HG02943 (cell line): ENCODE measurements at regions not wholly inside any gene's neighbourhood (a gene's known extent, or its start where the extent isn't known, plus 50 kb on each side); places are given as distances from the start of the nearest gene placed in this dataset.

ENCODE experiments used
- ATAC-seq: cut with Tn5 transposase; IDR thresholded peaks from one replicate; pipeline ENCODE4 v1.9.1; 2021; ENCODE audit warnings: mild to moderate bottlenecking, low read depth, moderate library complexity; ENCODE audit not compliant: unreplicated experiment

GRCh38 chr12:41983394-41983793 is 161.3 kb downstream of the GXYLT1 start:
- no peak for ATAC-seq

- ATAC-seq = no peak
Observed at GRCh38 chr12:41981758-41982157, 162.9 kb downstream of the GXYLT1 start.

- no peak for ATAC-seq
Observed at GRCh38 chr12:41981013-41981412, 163.7 kb downstream of the GXYLT1 start.

- no peak for ATAC-seq
Observed at GRCh38 chr12:41980390-41980789, 164.3 kb downstream of the GXYLT1 start.

- ATAC-seq = no peak
Observed at GRCh38 chr12:41979574-41979973, 165.1 kb downstream of the GXYLT1 start.

GRCh38 chr12:41972598-41972997 is 172.1 kb downstream of the GXYLT1 start:
- no peak for ATAC-seq

GRCh38 chr12:41972196-41972595 is 172.5 kb downstream of the GXYLT1 start:
- ATAC-seq = no peak

GRCh38 chr12:41970744-41971143 is 173.9 kb downstream of the GXYLT1 start:
- no peak for ATAC-seq

GRCh38 chr12:41968599-41968998 is 176.1 kb downstream of the GXYLT1 start:
- ATAC-seq = no peak

- no peak for ATAC-seq
Observed at GRCh38 chr12:41967668-41968500, 176.8 kb downstream of the GXYLT1 start.

GRCh38 chr12:41966916-41967315 is 177.8 kb downstream of the GXYLT1 start:
- ATAC-seq = no peak

- ATAC-seq = no peak
Observed at GRCh38 chr12:41966001-41966400, 178.7 kb downstream of the GXYLT1 start.

GRCh38 chr12:41963398-41963797 is 181.3 kb downstream of the GXYLT1 start:
- no peak for ATAC-seq

GRCh38 chr12:41962171-41962572 is 182.5 kb downstream of the GXYLT1 start:
- no peak for ATAC-seq

- ATAC-seq = no peak
Observed at GRCh38 chr12:41959271-41959670, 185.4 kb downstream of the GXYLT1 start.

- no peak for ATAC-seq
Observed at GRCh38 chr12:41956353-41956752, 188.3 kb downstream of the GXYLT1 start.

GRCh38 chr12:41950455-41950854 is 194.2 kb downstream of the GXYLT1 start:
- peak; percentile 80 for ATAC-seq

- ATAC-seq = no peak
Observed at GRCh38 chr12:41946106-41946505, 198.6 kb downstream of the GXYLT1 start.

GRCh38 chr12:41944216-41944615 is 200.5 kb downstream of the GXYLT1 start:
- no peak for ATAC-seq

- no peak for ATAC-seq
Observed at GRCh38 chr12:41943671-41944070, 201.0 kb downstream of the GXYLT1 start.

- ATAC-seq = no peak
Observed at GRCh38 chr12:41942354-41942753, 202.3 kb downstream of the GXYLT1 start.

GRCh38 chr12:41941079-41941478 is 203.6 kb downstream of the GXYLT1 start:
- ATAC-seq = no peak
